Fibroblast of mammary gland (primary cell): ENCODE measurements at regions not wholly inside any gene's neighbourhood (a gene's known extent, or its start where the extent isn't known, plus 50 kb on each side); places are given as distances from the start of the nearest gene placed in this dataset.

Experiments
- DNase-seq: peaks from one replicate; pipeline ENCODE4 v3.0.0-alpha.2; 2010; ENCODE audit warnings: low read depth
- H3K4me3 ChIP-seq: 2 replicates; pipeline ENCODE4 v1.5.1; 2011; ENCODE audit warnings: low read depth, mild to moderate bottlenecking, low read length, moderate library complexity; ENCODE audit not compliant: control insufficient read depth
- TF ChIP-seq, protein P1 (sequence below): conservative IDR thresholded peaks from 2 replicates; pipeline ENCODE4 v1.5.1; 2011; ENCODE audit warnings: low read depth, low read length, inconsistent platforms; ENCODE audit not compliant: control insufficient read depth, insufficient read depth

DNA sequence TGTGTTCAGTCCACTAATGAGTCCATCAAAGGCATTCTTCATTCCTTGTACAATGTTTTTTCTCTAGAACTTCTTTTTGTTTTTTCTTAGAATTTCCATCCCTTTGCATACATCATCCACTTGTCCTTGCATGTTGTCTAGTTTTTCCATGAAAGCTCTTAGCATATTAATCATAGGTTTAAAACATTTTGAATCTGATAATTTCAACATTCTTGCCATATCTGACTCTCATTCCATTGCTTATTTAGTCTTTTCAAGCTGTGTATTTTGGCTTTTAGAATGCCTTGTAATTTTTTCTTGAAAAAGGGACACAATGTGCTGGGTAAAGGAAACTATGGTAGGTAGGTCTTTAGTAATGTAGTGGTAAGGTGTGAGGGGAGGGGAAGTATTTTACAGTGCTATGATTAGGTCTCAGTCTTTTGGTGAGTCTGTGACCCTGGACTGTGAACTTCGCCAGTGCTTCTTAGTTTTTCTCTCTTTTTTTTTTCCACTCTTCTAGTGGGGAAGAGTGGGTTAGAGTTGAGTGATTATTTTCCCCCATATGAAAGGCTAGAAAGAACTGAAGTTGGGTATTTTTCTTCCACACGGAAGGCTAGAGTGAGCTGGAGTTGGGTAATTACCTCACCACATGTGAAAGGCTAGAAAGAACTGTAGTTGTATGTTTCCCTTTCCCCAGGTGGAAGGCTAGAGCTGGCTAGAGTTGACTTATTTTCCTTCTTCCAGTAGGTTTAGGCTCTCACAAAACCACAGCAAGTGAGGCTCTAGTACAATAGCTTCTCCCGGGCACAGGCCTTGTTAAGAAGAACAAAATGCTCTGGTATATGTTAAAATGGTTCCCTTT is 172.1 kb downstream of the SNX18 start:
- H3K4me3 ChIP-seq: no peak overlapping the region
- no peak for DNase-seq
- TF ChIP-seq, protein P1, sequence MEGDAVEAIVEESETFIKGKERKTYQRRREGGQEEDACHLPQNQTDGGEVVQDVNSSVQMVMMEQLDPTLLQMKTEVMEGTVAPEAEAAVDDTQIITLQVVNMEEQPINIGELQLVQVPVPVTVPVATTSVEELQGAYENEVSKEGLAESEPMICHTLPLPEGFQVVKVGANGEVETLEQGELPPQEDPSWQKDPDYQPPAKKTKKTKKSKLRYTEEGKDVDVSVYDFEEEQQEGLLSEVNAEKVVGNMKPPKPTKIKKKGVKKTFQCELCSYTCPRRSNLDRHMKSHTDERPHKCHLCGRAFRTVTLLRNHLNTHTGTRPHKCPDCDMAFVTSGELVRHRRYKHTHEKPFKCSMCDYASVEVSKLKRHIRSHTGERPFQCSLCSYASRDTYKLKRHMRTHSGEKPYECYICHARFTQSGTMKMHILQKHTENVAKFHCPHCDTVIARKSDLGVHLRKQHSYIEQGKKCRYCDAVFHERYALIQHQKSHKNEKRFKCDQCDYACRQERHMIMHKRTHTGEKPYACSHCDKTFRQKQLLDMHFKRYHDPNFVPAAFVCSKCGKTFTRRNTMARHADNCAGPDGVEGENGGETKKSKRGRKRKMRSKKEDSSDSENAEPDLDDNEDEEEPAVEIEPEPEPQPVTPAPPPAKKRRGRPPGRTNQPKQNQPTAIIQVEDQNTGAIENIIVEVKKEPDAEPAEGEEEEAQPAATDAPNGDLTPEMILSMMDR: no peak

DNA sequence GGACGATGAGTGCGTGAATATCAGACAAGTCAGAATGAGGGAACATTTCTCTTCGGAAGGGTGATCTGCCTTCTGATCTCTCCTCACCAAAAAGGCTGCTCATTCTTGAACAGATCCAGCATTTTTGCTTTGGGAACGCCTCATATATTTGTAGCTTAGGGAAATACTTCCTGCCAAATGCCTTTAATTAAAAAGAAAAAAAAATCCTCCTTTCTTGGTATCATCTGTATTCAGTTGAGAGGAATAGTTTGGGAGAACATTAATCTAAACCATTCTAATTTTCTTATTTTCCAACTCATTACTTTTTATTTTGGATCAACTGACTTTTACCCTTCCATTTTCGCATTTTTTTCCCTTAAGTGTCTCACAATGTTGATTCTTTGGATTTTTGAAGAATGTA is 163.4 kb downstream of the SNX18 start:
- DNase-seq: no peak
- TF ChIP-seq, protein P1: no peak
- H3K4me3 ChIP-seq: no peak overlapping the region

DNA sequence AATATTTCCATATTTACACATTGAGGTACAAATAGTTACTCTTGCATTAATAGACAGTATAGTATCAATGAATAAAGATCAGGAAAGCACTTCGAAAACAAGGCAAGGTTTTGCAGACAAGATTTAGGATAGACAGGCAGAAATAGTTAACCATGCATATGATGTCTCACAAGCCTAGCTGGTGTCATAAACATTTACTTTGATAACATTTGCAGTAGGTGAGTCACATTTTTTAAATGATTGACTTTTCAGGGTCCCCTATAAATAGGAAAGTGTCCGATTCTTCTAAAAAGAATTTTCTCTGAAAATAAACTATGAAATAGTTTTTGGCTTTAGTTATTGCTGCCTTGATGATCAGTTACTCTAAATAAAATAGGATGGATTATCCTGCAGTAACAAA is 162.1 kb downstream of the SNX18 start:
- DNase-seq: no peak
- TF ChIP-seq, protein P1: no peak
- H3K4me3 ChIP-seq: no peak overlapping the region

DNA sequence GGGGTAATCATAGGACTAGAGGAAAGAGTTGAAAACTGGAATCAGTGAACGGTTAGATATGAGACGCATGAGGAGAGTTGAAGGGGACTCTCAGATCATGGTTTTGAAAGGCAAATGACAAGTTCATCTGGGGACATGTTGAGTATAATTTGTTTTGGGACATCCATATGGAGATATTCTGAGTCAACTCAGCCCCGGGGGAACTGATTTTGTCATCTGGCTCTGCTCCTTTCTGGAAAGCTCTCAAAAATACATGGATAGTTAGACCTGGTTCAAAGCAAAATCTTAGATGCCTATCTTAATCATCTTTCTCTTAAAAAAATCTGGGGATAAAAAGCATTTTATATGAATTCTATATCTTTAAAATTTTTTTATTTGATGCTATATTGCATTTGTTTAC is 161.2 kb downstream of the SNX18 start:
- H3K4me3 ChIP-seq: no peak overlapping the region
- TF ChIP-seq, protein P1: no peak
- no peak for DNase-seq

DNA sequence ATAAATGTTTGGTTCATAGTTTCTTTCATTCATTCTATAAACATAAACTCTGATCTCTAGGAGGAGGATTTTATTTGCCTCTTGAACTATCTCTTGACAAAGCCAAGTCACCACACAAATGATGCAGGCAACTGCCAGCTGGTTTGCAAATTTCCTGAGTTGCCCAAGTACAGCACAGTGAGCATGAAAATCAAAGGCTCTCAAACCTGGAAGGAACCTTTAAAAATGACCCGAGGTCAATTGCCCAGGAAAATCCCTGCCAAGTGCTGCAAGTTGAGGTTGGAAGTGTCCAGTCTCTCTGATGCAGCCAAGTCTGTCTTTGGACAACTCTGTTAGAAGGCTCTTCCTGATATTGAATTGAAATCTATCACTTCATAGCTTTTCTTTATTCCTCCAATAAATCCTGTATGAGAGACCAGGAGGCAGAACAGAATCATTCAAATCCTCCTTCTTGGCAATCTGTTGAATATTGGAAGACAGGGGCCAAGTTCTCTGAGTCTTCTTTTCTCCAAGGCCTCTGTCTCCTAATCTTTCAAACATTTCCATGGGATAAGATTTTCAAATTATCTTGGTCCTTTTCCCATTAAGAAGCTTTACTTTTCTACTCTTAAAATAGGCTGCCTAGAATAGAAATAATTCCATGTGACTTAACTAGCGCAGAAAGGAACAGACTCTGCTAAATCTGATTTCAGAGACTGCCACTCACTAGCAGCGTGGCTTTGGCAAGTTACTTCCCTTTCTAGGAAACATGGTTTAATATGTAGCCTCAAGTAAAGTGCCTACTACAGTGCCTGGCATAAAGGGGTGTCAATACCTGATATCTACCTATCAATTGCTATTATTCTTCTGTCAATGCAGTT is 159.2 kb downstream of the SNX18 start:
- TF ChIP-seq, protein P1: no peak
- H3K4me3 ChIP-seq: no peak overlapping the region
- no peak for DNase-seq

DNA sequence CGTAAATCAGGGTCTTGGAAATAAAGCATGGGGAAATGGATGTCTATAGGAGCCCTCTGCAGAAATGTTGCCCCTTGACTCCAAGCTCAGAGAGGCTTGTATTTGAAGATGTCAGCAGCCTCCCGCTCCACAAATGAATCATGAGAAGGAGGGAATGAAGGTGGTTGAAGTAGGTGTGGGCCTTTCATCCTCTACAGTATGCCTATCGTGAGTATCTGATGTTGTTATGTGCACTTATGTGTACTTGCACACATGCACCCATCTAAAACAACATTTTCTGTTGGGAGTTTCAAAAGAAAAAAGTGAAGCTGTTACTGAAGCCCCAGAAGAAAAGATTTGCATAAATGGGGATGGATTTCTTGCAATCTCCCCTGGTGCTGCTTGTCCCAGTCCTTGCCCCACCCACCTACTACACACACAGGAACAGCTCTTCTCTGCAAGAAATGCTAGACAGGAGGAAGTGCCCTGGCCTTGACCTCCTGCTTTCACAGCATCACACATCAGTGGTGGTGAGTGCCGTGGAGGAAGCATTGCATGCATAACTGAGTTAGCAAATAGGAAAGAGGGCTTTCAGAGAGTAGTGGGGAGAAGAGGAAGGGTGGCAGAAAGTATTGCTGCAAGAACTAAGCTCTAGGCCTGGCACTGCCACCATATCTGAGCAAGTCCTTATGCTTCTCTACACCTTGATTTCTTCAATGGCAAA is 156.1 kb downstream of the SNX18 start:
- TF ChIP-seq, protein P1: no peak
- no peak overlapping the region for H3K4me3 ChIP-seq
- no peak for DNase-seq
